H9 (cell line): ENCODE measurements at regions not wholly inside any gene's neighbourhood (a gene's known extent, or its start where the extent isn't known, plus 50 kb on each side); places are given as distances from the start of the nearest gene placed in this dataset.

Experiments used
- DNase-seq: peaks from one replicate; pipeline ENCODE4 v3.0.0-alpha.2; 2017
- H2AFZ ChIP-seq: one replicate; pipeline ENCODE4 v1.6.1; 2013; ENCODE audit warnings: mild to moderate bottlenecking, low read length, control low read depth, moderate library complexity
- H2AK5ac ChIP-seq: 2 replicates; pipeline ENCODE4 v1.6.1; 2013; ENCODE audit warnings: low read length, control low read depth, mixed read lengths; ENCODE audit not compliant: insufficient read length
- H2BK120ac ChIP-seq: one replicate; pipeline ENCODE4 v1.6.1; 2013; ENCODE audit warnings: low read depth, mild to moderate bottlenecking, low read length, control low read depth, inconsistent platforms; ENCODE audit not compliant: poor library complexity, severe bottlenecking
- H2BK12ac ChIP-seq: 2 replicates; pipeline ENCODE4 v1.6.1; 2013; ENCODE audit warnings: low read length, control low read depth, mixed read lengths, low read depth; ENCODE audit not compliant: insufficient read length
- H2BK15ac ChIP-seq: 2 replicates; pipeline ENCODE4 v1.6.1; 2013; ENCODE audit warnings: low read depth, low read length, control low read depth
- H2BK20ac ChIP-seq: one replicate; pipeline ENCODE4 v1.6.1; 2013; ENCODE audit warnings: low read depth, mild to moderate bottlenecking, low read length, control low read depth, inconsistent platforms; ENCODE audit not compliant: poor library complexity, severe bottlenecking
- H2BK5ac ChIP-seq: 2 replicates; pipeline ENCODE4 v1.6.1; 2013; ENCODE audit warnings: low read length, control low read depth, mixed read lengths; ENCODE audit not compliant: insufficient read length
- H3K14ac ChIP-seq: 2 replicates; pipeline ENCODE4 v1.6.1; 2013; ENCODE audit warnings: low read length, control low read depth; ENCODE audit not compliant: insufficient read depth
- H3K18ac ChIP-seq: 2 replicates; pipeline ENCODE4 v1.6.1; 2013; ENCODE audit warnings: low read depth, mild to moderate bottlenecking, mixed read lengths, low read length, control low read depth; ENCODE audit not compliant: insufficient read length
- H3K23ac ChIP-seq: 2 replicates; pipeline ENCODE4 v1.6.1; 2013; ENCODE audit warnings: low read length, control low read depth, mixed read lengths, low read depth; ENCODE audit not compliant: insufficient read length
- H3K23me2 ChIP-seq: 2 replicates; pipeline ENCODE4 v1.6.1; 2013; ENCODE audit warnings: low read depth, mild to moderate bottlenecking, mixed read lengths, low read length, control low read depth; ENCODE audit not compliant: insufficient read length, poor library complexity, severe bottlenecking
- H3K27ac ChIP-seq: 2 replicates; pipeline ENCODE4 v1.5.1; 2013; ENCODE audit warnings: low read length, control low read depth, mixed read lengths, low read depth; ENCODE audit not compliant: insufficient read length
- H3K27me3 ChIP-seq: 2 replicates; pipeline ENCODE4 v1.6.1; 2013; ENCODE audit warnings: low read length, control low read depth, inconsistent platforms; ENCODE audit not compliant: insufficient read depth
- H3K4ac ChIP-seq: 2 replicates; pipeline ENCODE4 v1.6.1; 2013; ENCODE audit warnings: low read depth, mild to moderate bottlenecking, control low read depth, inconsistent platforms, low read length, moderate library complexity
- H3K4me1 ChIP-seq: 2 replicates; pipeline ENCODE4 v1.6.1; 2013; ENCODE audit warnings: low read length, control low read depth, inconsistent platforms; ENCODE audit not compliant: insufficient read depth
- H3K4me2 ChIP-seq: 2 replicates; pipeline ENCODE4 v1.6.1; 2013; ENCODE audit warnings: low read length, control low read depth, mixed read lengths; ENCODE audit not compliant: insufficient read length, insufficient read depth
- H3K56ac ChIP-seq: 2 replicates; pipeline ENCODE4 v1.6.1; 2013; ENCODE audit warnings: low read depth, mild to moderate bottlenecking, mixed read lengths, low read length, control low read depth; ENCODE audit not compliant: insufficient read length
- H3K79me1 ChIP-seq: 2 replicates; pipeline ENCODE4 v1.6.1; 2013; ENCODE audit warnings: low read depth, mild to moderate bottlenecking, moderate library complexity, low read length, control low read depth, inconsistent platforms; ENCODE audit not compliant: insufficient read depth, poor library complexity, severe bottlenecking
- H3K79me2 ChIP-seq: 2 replicates; pipeline ENCODE4 v1.6.1; 2013; ENCODE audit warnings: low read length, control low read depth, inconsistent platforms; ENCODE audit not compliant: insufficient read depth
- H3K9ac ChIP-seq: 2 replicates; pipeline ENCODE4 v1.6.1; 2013; ENCODE audit warnings: low read length, control low read depth, mixed read lengths; ENCODE audit not compliant: insufficient read length; ENCODE audit errors: extremely low read depth
- H3K9me3 ChIP-seq: one replicate; pipeline ENCODE4 v1.6.1; 2013; ENCODE audit warnings: low read depth, low read length, inconsistent platforms; ENCODE audit not compliant: control insufficient read depth
- H3T11ph ChIP-seq: one replicate; pipeline ENCODE4 v1.6.1; 2013; ENCODE audit warnings: mild to moderate bottlenecking, low read length, control low read depth, inconsistent platforms
- H4K20me1 ChIP-seq: one replicate; pipeline ENCODE4 v1.6.1; 2013; ENCODE audit not compliant: control insufficient read depth, insufficient read length, insufficient read depth
- H4K5ac ChIP-seq: 2 replicates; pipeline ENCODE4 v1.6.1; 2013; ENCODE audit warnings: low read depth, mild to moderate bottlenecking, mixed read lengths, low read length, control low read depth; ENCODE audit not compliant: insufficient read length
- H4K8ac ChIP-seq: replicated peaks from 2 replicates; pipeline ENCODE4 v1.6.1; 2013; ENCODE audit warnings: low read length, control low read depth, mixed read lengths, low read depth; ENCODE audit not compliant: insufficient read length
- H4K91ac ChIP-seq: 2 replicates; pipeline ENCODE4 v1.6.1; 2013; ENCODE audit warnings: low read depth, mild to moderate bottlenecking, moderate library complexity, mixed read lengths, low read length, control low read depth; ENCODE audit not compliant: insufficient read length
- H3K27ac Mint-ChIP-seq, 3 experiments: 2 replicates in 2 of 3; 3 replicates in 1 of 3; pipeline ENCODE4 v1.8.0; 2020 to 2021; ENCODE audit warnings: mixed read lengths in 3 of 3, mild to moderate bottlenecking in 1 of 3, moderate library complexity in 1 of 3
- H3K27me3 Mint-ChIP-seq: 2 replicates; pipeline ENCODE4 v1.8.0; 2021; ENCODE audit warnings: low read depth, mild to moderate bottlenecking, moderate library complexity, mixed read lengths
- H3K36me3 Mint-ChIP-seq, 3 experiments: 2 replicates in 2 of 3; 3 replicates in 1 of 3; pipeline ENCODE4 v1.8.0; 2020 to 2021; ENCODE audit warnings: low read depth in 3 of 3, mixed read lengths in 3 of 3; ENCODE audit not compliant: insufficient read depth in 1 of 3
- H3K4me1 Mint-ChIP-seq, 2 experiments: 2 replicates each; pipeline ENCODE4 v1.8.0; 2020; ENCODE audit warnings: mixed read lengths in 2 of 2
- H3K4me3 Mint-ChIP-seq, 2 experiments: 2 replicates in 1 of 2; 3 replicates in 1 of 2; pipeline ENCODE4 v1.8.0; 2020 to 2021; ENCODE audit warnings: mild to moderate bottlenecking in 2 of 2, mixed read lengths in 2 of 2, moderate library complexity in 1 of 2
- H3K9me3 Mint-ChIP-seq, 2 experiments: 2 replicates in 1 of 2; 3 replicates in 1 of 2; pipeline ENCODE4 v1.8.0; 2020; ENCODE audit warnings: mild to moderate bottlenecking in 2 of 2, mixed read lengths in 2 of 2, moderate library complexity in 1 of 2
- CTCF ChIP-seq: fragments of 200-600 bp; sonication (generic); conservative IDR thresholded peaks from 3 replicates; pipeline ENCODE4 v1.8.0; 2021; ENCODE audit warnings: antibody characterized with exemption, mild to moderate bottlenecking
- WGBS: extraction: QIAGEN DNeasy Blood & Tissue Kit; methylation state at CpG from one replicate; pipeline ENCODE4 v1.1.7; 2013; ENCODE audit warnings: missing lambda C conversion rate, low lambda C conversion rate, mixed read lengths; ENCODE audit not compliant: insufficient read length; ENCODE audit errors: extremely low coverage; 5-methylcytosine and 5-hydroxymethylcytosine counted together

GRCh38 chr9:26219961-26220360, 541.7 kb upstream of the TUSC1 start:
- H2BK120ac ChIP-seq, result no peak overlapping the region

More at GRCh38 chr9:26219961-26220360, 541.7 kb upstream of the TUSC1 start:
- Mint-ChIP-seq H3K27ac (peak overlapping the region in 1 of 3 experiments; percentile 66; a peak in 1 of 7 replicates), H3K4me3 (no peak overlapping the region), H3K4me1 (peaks cover 4 to 8% of the 10 kb centered on the region in 2 experiments), H3K27me3 (no peaks in the 10 kb centered on the region; the same call in 1 of the 2 replicates), H3K9me3 (peaks cover 15 to 24% of the 10 kb centered on the region in 2 experiments), H3K36me3 (peaks cover 7 to 23% (median 8%) of the 10 kb centered on the region in 3 experiments; a peak in 6 of 7 replicates)
- Histone ChIP-seq H3K23ac (no peak overlapping the region), H3K18ac (no peak overlapping the region), H2BK5ac (no peak overlapping the region), H3K4me2 (no peak overlapping the region), H3K9me3 (peaks cover 9% of the 10 kb centered on the region), H3K79me1 (no peaks in the 10 kb centered on the region), H4K20me1 (no peaks in the 10 kb centered on the region), H2AFZ (no peak overlapping the region), H3K27ac (no peak overlapping the region), H4K8ac (no peak overlapping the region), H2BK12ac (no peak overlapping the region), H3K23me2 (no peaks in the 10 kb centered on the region), H3K4me1 (no peaks in the 10 kb centered on the region), H2BK20ac (no peak overlapping the region), H4K5ac (no peak overlapping the region), H4K91ac (no peak overlapping the region), H3K4ac (no peak overlapping the region), H2BK15ac (no peak overlapping the region), H3T11ph (no peak overlapping the region), H3K9ac (no peak overlapping the region), H2AK5ac (no peak overlapping the region), H3K27me3 (no peaks in the 10 kb centered on the region), H3K14ac (no peak overlapping the region), H3K56ac (no peak overlapping the region), H3K79me2 (no peaks in the 10 kb centered on the region)
- WGBS, result no CpG with 5 or more reads among the region's 9 CpGs
- no peak for DNase-seq
- no peak for TF ChIP-seq CTCF
